Smooth muscle cell (in vitro differentiated cells): ENCODE measurements at regions not wholly inside any gene's neighbourhood (a gene's known extent, or its start where the extent isn't known, plus 50 kb on each side); places are given as distances from the start of the nearest gene placed in this dataset.

Experiments
- DNase-seq: peaks from one replicate; lab custom pipeline; 2025; ENCODE audit not compliant: unreplicated experiment; lab: John Stamatoyannopoulos, UW
- H2AFZ ChIP-seq: fragments of 200-600 bp; sonication (generic); 2 replicates; pipeline ENCODE4 v1.6.0; 2016; ENCODE audit warnings: antibody characterized with exemption, low read depth, mild to moderate bottlenecking
- H3F3A ChIP-seq: fragments of 200-600 bp; sonication (generic); 2 replicates; pipeline ENCODE4 v1.6.0; 2017; ENCODE audit warnings: antibody characterized with exemption, low read depth
- H3K27ac ChIP-seq: fragments of 200-600 bp; sonication (generic); 2 replicates; pipeline ENCODE4 v1.5.1; 2016; ENCODE audit warnings: low read depth, mild to moderate bottlenecking
- H3K27me3 ChIP-seq: fragments of 200-600 bp; sonication (generic); 2 replicates; pipeline ENCODE4 v1.6.1; 2016; ENCODE audit warnings: low read depth, mild to moderate bottlenecking
- H3K36me3 ChIP-seq: fragments of 200-600 bp; sonication (generic); 2 replicates; pipeline ENCODE4 v1.5.1; 2016; ENCODE audit warnings: low read depth
- H3K4me1 ChIP-seq: fragments of 200-600 bp; sonication (generic); 2 replicates; pipeline ENCODE4 v1.5.1; 2016; ENCODE audit warnings: low read depth
- H3K4me2 ChIP-seq: fragments of 200-600 bp; sonication (generic); 2 replicates; pipeline ENCODE4 v1.6.0; 2016; ENCODE audit warnings: mild to moderate bottlenecking
- H3K4me3 ChIP-seq: fragments of 200-600 bp; sonication (generic); 2 replicates; pipeline ENCODE4 v1.5.1; 2016; ENCODE audit warnings: mild to moderate bottlenecking
- H3K79me2 ChIP-seq: fragments of 200-600 bp; sonication (generic); 2 replicates; pipeline ENCODE4 v1.6.0; 2016; ENCODE audit warnings: low read depth, mild to moderate bottlenecking
- H3K9ac ChIP-seq: fragments of 200-600 bp; sonication (generic); 2 replicates; pipeline ENCODE4 v1.6.0; 2016; ENCODE audit warnings: low read depth
- H3K9me3 ChIP-seq: fragments of 200-600 bp; sonication (generic); replicated peaks from 2 replicates; pipeline ENCODE4 v1.5.1; 2016; ENCODE audit warnings: low read depth
- H4K20me1 ChIP-seq: fragments of 200-600 bp; sonication (generic); 2 replicates; pipeline ENCODE4 v1.6.0; 2016; ENCODE audit warnings: low read depth
- CTCF ChIP-seq: fragments of 200-600 bp; sonication (generic); IDR thresholded peaks from 2 replicates; pipeline ENCODE4 v1.5.1; 2017; ENCODE audit warnings: borderline replicate concordance, mild to moderate bottlenecking, antibody characterized with exemption; ENCODE audit not compliant: insufficient read depth, poor library complexity, severe bottlenecking
- WGBS: methylation state at CpG from one replicate; pipeline ENCODE4 v1.1.7; 2016; ENCODE audit warnings: low lambda C conversion rate; 5-methylcytosine and 5-hydroxymethylcytosine counted together

- H4K20me1 ChIP-seq: no peaks in the 10 kb centered on the region
- H2AFZ ChIP-seq: peak overlapping the region; percentile 64
- H3K79me2 ChIP-seq: no peaks in the 10 kb centered on the region
- H3K27me3 ChIP-seq: no peaks in the 10 kb centered on the region
- 73% methylated on average over 16 of the region's 16 CpGs for WGBS
- H3K9ac ChIP-seq: no peak overlapping the region
- peak overlapping the region; percentile 44 for H3K27ac ChIP-seq
- H3K4me2 ChIP-seq: peak overlapping the region; percentile 47
- peaks cover 6% of the 10 kb centered on the region for H3K4me1 ChIP-seq
- no peak for TF ChIP-seq CTCF
- H3F3A ChIP-seq: no peaks in the 10 kb centered on the region
- no peak for DNase-seq
- H3K4me3 ChIP-seq: no peak overlapping the region
- H3K9me3 ChIP-seq: no peaks in the 10 kb centered on the region
- H3K36me3 ChIP-seq: no peaks in the 10 kb centered on the region
These were observed 265.6 kb downstream of the ANAPC1 start for GRCh38 chr2:111618226-111618977.

- no peaks in the 10 kb centered on the region for H3K79me2 ChIP-seq
- H2AFZ ChIP-seq: no peak overlapping the region
- no peak overlapping the region for H3K27ac ChIP-seq
- TF ChIP-seq CTCF: no peak
- H3K36me3 ChIP-seq: no peaks in the 10 kb centered on the region
- peaks cover 6% of the 10 kb centered on the region for H3K4me1 ChIP-seq
- 90% methylated on average over 11 of the region's 11 CpGs for WGBS
- no peaks in the 10 kb centered on the region for H3K9me3 ChIP-seq
- H4K20me1 ChIP-seq: no peaks in the 10 kb centered on the region
- H3K4me3 ChIP-seq: no peak overlapping the region
- DNase-seq: no peak
- no peaks in the 10 kb centered on the region for H3K27me3 ChIP-seq
- no peak overlapping the region for H3K4me2 ChIP-seq
- no peak overlapping the region for H3K9ac ChIP-seq
- no peaks in the 10 kb centered on the region for H3F3A ChIP-seq
These were observed 264.8 kb downstream of the ANAPC1 start for GRCh38 chr2:111618978-111619902.

GRCh38 chr2:111620281-111620680 lies 263.7 kb downstream of the ANAPC1 start:
- no peaks in the 10 kb centered on the region for H3K9me3 ChIP-seq
- no peak for TF ChIP-seq CTCF
- no peaks in the 10 kb centered on the region for H3K79me2 ChIP-seq
- no peaks in the 10 kb centered on the region for H3K27me3 ChIP-seq
- H3F3A ChIP-seq: peaks cover 3% of the 10 kb centered on the region
- peaks cover 6% of the 10 kb centered on the region for H3K4me1 ChIP-seq
- no peak for DNase-seq
- H3K4me3 ChIP-seq: no peak overlapping the region
- H4K20me1 ChIP-seq: no peaks in the 10 kb centered on the region
- no peak overlapping the region for H3K4me2 ChIP-seq
- no peak overlapping the region for H3K27ac ChIP-seq
- H2AFZ ChIP-seq: no peak overlapping the region
- no peaks in the 10 kb centered on the region for H3K36me3 ChIP-seq
- WGBS: 91% methylated on average over 5 of the region's 5 CpGs
- no peak overlapping the region for H3K9ac ChIP-seq
